Mesenchymal stem cell (in vitro differentiated cells and primary cell): ENCODE measurements at regions not wholly inside any gene's neighbourhood (a gene's known extent, or its start where the extent isn't known, plus 50 kb on each side); places are given as distances from the start of the nearest gene placed in this dataset.

ENCODE experiments used
- DNase-seq: peaks from one replicate; pipeline ENCODE4 v3.0.0-alpha.2; 2013
- H2AFZ ChIP-seq: one replicate; pipeline ENCODE4 v1.6.1; 2013; ENCODE audit warnings: low read depth, mild to moderate bottlenecking, control low read depth, inconsistent platforms, low read length, moderate library complexity
- H2AK5ac ChIP-seq: 2 replicates; pipeline ENCODE4 v1.6.1; 2013; ENCODE audit warnings: low read length, moderate library complexity, mild to moderate bottlenecking, inconsistent platforms; ENCODE audit not compliant: severe bottlenecking
- H2BK120ac ChIP-seq: one replicate; pipeline ENCODE4 v1.6.1; 2013; ENCODE audit warnings: low read depth, mild to moderate bottlenecking, inconsistent platforms, low read length, moderate library complexity
- H2BK12ac ChIP-seq, 2 experiments: one replicate each; pipeline ENCODE4 v1.6.1; 2013; ENCODE audit warnings: inconsistent platforms in 2 of 2, low read length in 2 of 2, mild to moderate bottlenecking in 2 of 2, moderate library complexity in 2 of 2, control low read depth in 1 of 2
- H2BK15ac ChIP-seq: one replicate; pipeline ENCODE4 v1.6.1; 2013; ENCODE audit warnings: mild to moderate bottlenecking, low read depth, inconsistent platforms; ENCODE audit not compliant: poor library complexity, severe bottlenecking
- H2BK5ac ChIP-seq: 2 replicates; pipeline ENCODE4 v1.6.1; 2013; ENCODE audit warnings: low read depth, mild to moderate bottlenecking, low read length, control low read depth, inconsistent platforms; ENCODE audit not compliant: poor library complexity, severe bottlenecking
- H3K14ac ChIP-seq, 2 experiments: one replicate each; pipeline ENCODE4 v1.6.1; 2013; ENCODE audit warnings: inconsistent platforms in 2 of 2, low read length in 2 of 2, control low read depth in 1 of 2, mild to moderate bottlenecking in 1 of 2, moderate library complexity in 1 of 2
- H3K18ac ChIP-seq, 2 experiments: one replicate each; pipeline ENCODE4 v1.6.1; 2013; ENCODE audit warnings: inconsistent platforms in 2 of 2, low read length in 2 of 2, control low read depth in 1 of 2, low read depth in 1 of 2, mild to moderate bottlenecking in 1 of 2
- H3K23ac ChIP-seq, 2 experiments: one replicate each; pipeline ENCODE4 v1.6.1; 2013; ENCODE audit warnings: inconsistent platforms in 2 of 2, low read length in 2 of 2, mild to moderate bottlenecking in 2 of 2, moderate library complexity in 2 of 2, control low read depth in 1 of 2
- H3K27ac ChIP-seq: 2 replicates; pipeline ENCODE4 v1.5.1; 2013; ENCODE audit warnings: mild to moderate bottlenecking, moderate library complexity, low read length, control low read depth, inconsistent platforms; ENCODE audit not compliant: poor library complexity, severe bottlenecking
- H3K27me3 ChIP-seq, 2 experiments: 2 replicates each; pipeline versions ENCODE4 v1.6.1 to v1.7.0; 2013; ENCODE audit warnings: low read length in 2 of 2, mild to moderate bottlenecking in 2 of 2, moderate library complexity in 2 of 2, control low read depth in 1 of 2, inconsistent platforms in 1 of 2; ENCODE audit not compliant: control insufficient read depth in 1 of 2, insufficient read depth in 1 of 2
- H3K36me3 ChIP-seq, 2 experiments: 2 replicates each; pipeline versions ENCODE4 v1.6.1 to v1.7.0; 2013; ENCODE audit warnings: low read length in 2 of 2, control low read depth in 1 of 2, inconsistent platforms in 1 of 2, low read depth in 1 of 2, mild to moderate bottlenecking in 1 of 2; ENCODE audit not compliant: insufficient read depth in 2 of 2, control insufficient read depth in 1 of 2
- H3K4ac ChIP-seq, 2 experiments: one replicate each; pipeline ENCODE4 v1.6.1; 2013; ENCODE audit warnings: inconsistent platforms in 2 of 2, low read length in 2 of 2, mild to moderate bottlenecking in 2 of 2, moderate library complexity in 2 of 2, control low read depth in 1 of 2, low read depth in 1 of 2
- H3K4me1 ChIP-seq: 2 replicates; pipeline ENCODE4 v1.6.1; 2013; ENCODE audit warnings: low read depth, low read length, control low read depth; ENCODE audit not compliant: control insufficient read depth, insufficient read depth
- H3K4me2 ChIP-seq: 2 replicates; pipeline ENCODE4 v1.6.1; 2013; ENCODE audit warnings: low read length, mild to moderate bottlenecking, inconsistent platforms; ENCODE audit not compliant: poor library complexity, severe bottlenecking
- H3K4me3 ChIP-seq, 2 experiments: 2 replicates each; pipeline versions ENCODE4 v1.5.1 to v1.7.0; 2013; ENCODE audit warnings: low read length in 2 of 2, mild to moderate bottlenecking in 2 of 2, control low read depth in 1 of 2, low read depth in 1 of 2; ENCODE audit not compliant: insufficient read depth in 1 of 2
- H3K79me1 ChIP-seq: replicated peaks from 2 replicates; pipeline ENCODE4 v1.6.1; 2013; ENCODE audit warnings: mild to moderate bottlenecking, control low read depth, low read length, inconsistent platforms; ENCODE audit not compliant: poor library complexity, severe bottlenecking
- H3K9ac ChIP-seq: 2 replicates; pipeline ENCODE4 v1.7.0; 2013; ENCODE audit warnings: mild to moderate bottlenecking, low read length, moderate library complexity
- H3K9me3 ChIP-seq: 2 replicates; pipeline ENCODE4 v1.7.0; 2013; ENCODE audit warnings: mild to moderate bottlenecking, low read length; ENCODE audit not compliant: control insufficient read depth
- H4K8ac ChIP-seq: one replicate; pipeline ENCODE4 v1.6.1; 2013; ENCODE audit warnings: inconsistent platforms, mild to moderate bottlenecking, low read length, moderate library complexity
- H4K91ac ChIP-seq: one replicate; pipeline ENCODE4 v1.6.1; 2013; ENCODE audit warnings: mild to moderate bottlenecking, low read length, inconsistent platforms
- WGBS: methylation state at CpG from one replicate; pipeline ENCODE4 v1.1.7; 2013; ENCODE audit warnings: mixed read lengths; 5-methylcytosine and 5-hydroxymethylcytosine counted together

DNA sequence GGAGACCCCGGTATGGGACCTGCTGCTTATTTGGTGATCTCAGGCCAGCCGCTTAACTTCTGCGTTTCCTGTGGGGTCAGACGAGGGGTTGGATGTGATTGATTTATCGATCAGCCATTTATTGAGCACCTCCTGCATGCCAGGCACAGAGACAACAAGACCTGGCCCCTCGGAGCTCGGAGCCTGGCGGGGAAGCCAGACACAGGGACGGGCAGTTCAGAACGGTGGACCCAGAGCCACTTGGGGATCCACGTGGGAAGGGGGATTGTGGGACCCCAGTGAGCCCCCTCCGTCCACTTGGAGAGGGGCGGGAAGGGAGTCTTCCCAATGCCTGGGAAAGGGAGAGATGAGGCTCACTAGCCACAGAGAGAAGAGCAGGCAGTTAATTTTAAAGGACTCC lies 84.7 kb upstream of the CIBAR2 start:
- WGBS: 90% methylated on average over 13 of the region's 13 CpGs
- Histone ChIP-seq H3K27me3 (no peaks in the 10 kb centered on the region), H2AK5ac (no peak overlapping the region)

DNA sequence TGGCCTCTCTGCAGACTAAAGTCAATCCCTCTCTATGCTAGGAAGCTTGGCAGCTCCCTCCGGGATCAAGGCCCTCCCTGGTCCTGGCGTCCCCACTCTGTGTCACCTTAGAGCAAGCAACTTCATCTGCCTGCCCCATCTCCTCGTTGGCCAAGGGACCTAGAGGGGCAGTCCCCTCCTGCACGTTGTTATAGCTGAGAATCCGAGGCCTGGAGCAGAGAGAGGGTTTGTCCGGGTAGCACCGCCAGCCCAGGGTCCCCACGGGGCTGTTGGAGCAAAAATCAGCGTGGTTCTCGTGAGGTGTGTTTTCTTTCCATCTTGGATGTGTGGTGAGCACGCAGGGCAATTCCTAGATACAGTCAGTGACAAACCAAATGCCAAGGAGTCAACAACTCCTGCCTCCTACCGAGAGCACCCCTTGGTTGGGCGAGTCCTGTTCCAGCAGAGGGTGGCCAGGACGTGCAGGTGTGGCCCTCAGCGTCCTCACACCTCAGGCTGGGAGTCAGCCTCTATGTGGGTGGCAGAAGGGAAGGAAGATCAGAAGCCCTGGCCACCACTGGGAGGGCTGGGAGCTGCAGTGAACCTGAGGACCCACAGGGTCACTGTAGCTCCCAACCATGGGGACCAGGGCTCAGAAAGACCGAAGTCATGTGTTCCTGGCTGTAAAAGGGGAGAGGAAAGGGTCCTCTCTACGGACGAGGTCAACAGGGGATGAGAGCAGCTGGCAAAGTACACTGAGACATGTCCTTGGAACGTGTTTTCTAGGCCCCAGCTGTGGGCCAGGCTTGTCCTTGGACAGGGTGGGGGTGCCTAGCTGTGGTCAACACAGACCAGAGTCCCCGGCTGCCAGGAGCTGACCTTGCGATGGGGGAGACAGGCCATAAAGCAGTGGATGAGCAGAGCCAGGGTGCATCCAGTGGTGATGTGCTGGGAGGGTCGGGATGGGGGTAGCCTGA lies 85.6 kb upstream of the CIBAR2 start:
- H4K8ac ChIP-seq: peak overlapping the region; percentile 78
- peak overlapping the region; percentile 6 to 92 for H3K18ac ChIP-seq
- H2AK5ac ChIP-seq: peak overlapping the region; percentile 49
- H2BK12ac ChIP-seq: peak overlapping the region; percentile 26 to 97
- H2BK5ac ChIP-seq: no peak overlapping the region
- no peak overlapping the region for H3K4me2 ChIP-seq
- H3K4me1 ChIP-seq: peaks cover 39% of the 10 kb centered on the region
- H4K91ac ChIP-seq: peak overlapping the region; percentile 67
- H3K4ac ChIP-seq: peak overlapping the region; percentile 10 to 27
- H2BK15ac ChIP-seq: peak overlapping the region; percentile 71
- H2BK120ac ChIP-seq: peak overlapping the region; percentile 91
- no peak overlapping the region for H3K4me3 ChIP-seq
- H2AFZ ChIP-seq: no peak overlapping the region
- H3K36me3 ChIP-seq: peaks cover 0 to 8% of the 10 kb centered on the region in 2 experiments
- peak overlapping the region in 1 of 2 experiments; percentile 46 for H3K14ac ChIP-seq
- WGBS: 80% methylated on average over 22 of the region's 22 CpGs
- H3K27me3 ChIP-seq: no peaks in the 10 kb centered on the region
- H3K9me3 ChIP-seq: no peaks in the 10 kb centered on the region
- H3K9ac ChIP-seq: peak overlapping the region; percentile 62
- H3K27ac ChIP-seq: no peak overlapping the region
- H3K23ac ChIP-seq: no peak overlapping the region
- H3K79me1 ChIP-seq: peaks cover 30% of the 10 kb centered on the region
- no peak for DNase-seq

More for the DNA sequence above, 84.7 kb upstream of the CIBAR2 start:
- Histone ChIP-seq H3K36me3 (peaks cover 0 to 11% of the 10 kb centered on the region in 2 experiments), H2BK120ac (no peak overlapping the region), H3K4me3 (no peak overlapping the region), H3K9ac (peak overlapping the region; percentile 62), H3K18ac (peak overlapping the region; percentile 28 to 38), H3K14ac (peak overlapping the region in 1 of 2 experiments; percentile 84), H3K27ac (no peak overlapping the region), H3K79me1 (peaks cover 36% of the 10 kb centered on the region), H3K4me2 (no peak overlapping the region), H4K91ac (peak overlapping the region; percentile 57), H3K9me3 (no peaks in the 10 kb centered on the region), H4K8ac (no peak overlapping the region), H2BK5ac (no peak overlapping the region), H3K4ac (peak overlapping the region; percentile 13 to 37), H2BK15ac (peak overlapping the region; percentile 87), H2AFZ (no peak overlapping the region), H3K23ac (no peak overlapping the region), H2BK12ac (peak overlapping the region in 1 of 2 experiments; percentile 67), H3K4me1 (peaks cover 34% of the 10 kb centered on the region)
- no peak for DNase-seq

DNA sequence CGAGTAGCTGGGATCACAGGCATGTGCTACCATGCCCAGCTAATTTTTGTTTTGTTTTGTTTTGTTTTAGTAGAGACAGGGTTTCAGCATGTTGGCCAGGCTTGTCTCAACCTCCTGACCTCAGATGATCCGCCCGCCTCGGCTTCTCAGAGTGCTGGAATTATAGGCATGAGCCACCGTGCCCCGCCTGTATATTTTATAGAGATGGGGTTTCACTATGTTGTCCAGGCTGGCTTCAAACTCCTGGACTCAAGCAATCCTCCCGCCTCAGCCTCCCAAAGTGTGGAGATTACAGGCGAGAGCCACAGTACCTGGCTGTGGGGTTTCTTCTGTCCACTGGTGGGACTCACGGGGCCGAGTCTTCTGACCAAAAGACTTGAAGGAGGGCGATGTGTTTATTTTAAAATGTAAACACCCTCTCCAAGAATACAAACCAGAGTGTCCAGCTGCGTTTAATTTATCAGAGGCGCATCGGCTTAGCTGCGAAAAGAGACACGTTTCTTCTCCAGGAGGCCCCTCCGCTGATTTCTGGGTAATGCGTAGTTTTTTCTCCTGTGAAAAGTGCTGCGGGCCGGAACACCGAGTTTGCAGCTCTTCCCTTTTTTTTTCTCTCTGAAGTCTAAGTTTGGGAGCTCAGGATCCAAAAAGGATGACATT lies 86.9 kb upstream of the CIBAR2 start:
- Histone ChIP-seq H3K9me3 (no peaks in the 10 kb centered on the region), H3K79me1 (peaks cover 25% of the 10 kb centered on the region), H2BK15ac (peak overlapping the region; percentile 66), H3K23ac (no peak overlapping the region), H3K18ac (peak overlapping the region in 1 of 2 experiments; percentile 98), H2BK5ac (no peak overlapping the region), H3K4me2 (no peak overlapping the region), H3K14ac (no peak overlapping the region), H3K27ac (no peak overlapping the region), H2BK12ac (peak overlapping the region; percentile 29 to 99), H3K4me1 (peaks cover 47% of the 10 kb centered on the region), H4K8ac (no peak overlapping the region), H2BK120ac (no peak overlapping the region), H3K9ac (peak overlapping the region; percentile 59), H3K4ac (peak overlapping the region in 1 of 2 experiments; percentile 35), H3K27me3 (no peaks in the 10 kb centered on the region), H4K91ac (peak overlapping the region; percentile 53), H3K4me3 (peak overlapping the region in 1 of 2 experiments; percentile 42), H2AK5ac (peak overlapping the region; percentile 68), H2AFZ (no peak overlapping the region), H3K36me3 (peaks cover 0 to 11% of the 10 kb centered on the region in 2 experiments)
- WGBS: 20% methylated on average over 18 of the region's 21 CpGs
- DNase-seq: peak; percentile 77

DNA sequence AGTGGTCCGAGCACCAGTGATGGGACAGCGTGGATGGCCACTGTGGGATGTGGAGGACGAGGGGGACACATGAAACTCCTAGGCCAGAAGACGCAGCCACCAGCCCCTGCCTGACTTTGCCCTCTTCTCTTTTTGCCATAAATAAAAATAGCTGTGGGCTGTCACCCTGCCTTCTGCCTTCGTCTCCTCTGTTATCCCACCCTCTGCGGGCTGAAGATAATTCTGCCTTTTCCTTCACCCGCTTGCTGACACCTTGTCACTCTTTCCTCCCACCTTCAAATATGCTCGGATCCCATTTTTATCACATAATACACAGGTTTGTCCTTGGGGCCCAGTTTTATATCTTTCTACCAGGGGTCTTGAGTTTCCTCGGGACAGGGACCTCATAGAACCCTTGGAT lies 87.6 kb upstream of the CIBAR2 start:
- H3K4ac ChIP-seq: peak overlapping the region; percentile 20 to 38
- H4K8ac ChIP-seq: peak overlapping the region; percentile 58
- peak overlapping the region in 1 of 2 experiments; percentile 98 for H3K14ac ChIP-seq
- WGBS: 80% methylated on average over 9 of the region's 9 CpGs
- peak overlapping the region in 1 of 2 experiments; percentile 42 for H3K4me3 ChIP-seq
- no peaks in the 10 kb centered on the region for H3K27me3 ChIP-seq
- peak overlapping the region; percentile 59 for H3K9ac ChIP-seq
- H3K9me3 ChIP-seq: no peaks in the 10 kb centered on the region
- H4K91ac ChIP-seq: peak overlapping the region; percentile 53
- DNase-seq: no peak
- peak overlapping the region; percentile 87 to 98 for H3K18ac ChIP-seq
- peak overlapping the region; percentile 87 for H2BK120ac ChIP-seq
- peaks cover 22% of the 10 kb centered on the region for H3K79me1 ChIP-seq
- peak overlapping the region in 1 of 2 experiments; percentile 70 for H3K23ac ChIP-seq
- H2BK12ac ChIP-seq: peak overlapping the region; percentile 29 to 99
- H3K4me1 ChIP-seq: peaks cover 51% of the 10 kb centered on the region
- no peak overlapping the region for H2BK5ac ChIP-seq
- H3K27ac ChIP-seq: no peak overlapping the region
- H2AFZ ChIP-seq: no peak overlapping the region
- peak overlapping the region; percentile 76 for H2AK5ac ChIP-seq
- peak overlapping the region; percentile 66 for H2BK15ac ChIP-seq
- peaks cover 0 to 11% of the 10 kb centered on the region in 2 experiments for H3K36me3 ChIP-seq
- no peak overlapping the region for H3K4me2 ChIP-seq
